ENCODE measurements at regions not wholly inside any gene's neighbourhood (a gene's known extent, or its start where the extent isn't known, plus 50 kb on each side); places are given as distances from the start of the nearest gene placed in this dataset.

DNA sequence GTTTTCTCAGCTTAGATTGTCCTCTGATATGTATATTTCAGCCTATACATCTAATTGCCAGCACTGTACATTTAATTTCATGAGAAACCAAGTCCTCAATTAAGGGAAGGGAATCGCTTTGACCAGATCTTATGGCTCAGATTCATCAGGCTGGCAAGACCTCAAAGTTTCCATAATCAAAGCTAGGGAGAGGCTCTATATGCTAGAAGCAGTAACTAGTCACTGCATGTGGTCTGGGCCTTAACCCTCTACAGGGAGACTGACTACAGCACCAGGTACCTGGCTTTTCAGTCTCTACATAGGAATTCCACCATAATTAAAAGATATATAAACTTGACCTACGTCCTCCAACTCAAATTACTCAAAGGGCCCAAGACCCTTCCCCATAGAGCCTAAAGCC, 97.4 kb upstream of the JAZF1 start:
- TF ChIP-seq, protein P1, sequence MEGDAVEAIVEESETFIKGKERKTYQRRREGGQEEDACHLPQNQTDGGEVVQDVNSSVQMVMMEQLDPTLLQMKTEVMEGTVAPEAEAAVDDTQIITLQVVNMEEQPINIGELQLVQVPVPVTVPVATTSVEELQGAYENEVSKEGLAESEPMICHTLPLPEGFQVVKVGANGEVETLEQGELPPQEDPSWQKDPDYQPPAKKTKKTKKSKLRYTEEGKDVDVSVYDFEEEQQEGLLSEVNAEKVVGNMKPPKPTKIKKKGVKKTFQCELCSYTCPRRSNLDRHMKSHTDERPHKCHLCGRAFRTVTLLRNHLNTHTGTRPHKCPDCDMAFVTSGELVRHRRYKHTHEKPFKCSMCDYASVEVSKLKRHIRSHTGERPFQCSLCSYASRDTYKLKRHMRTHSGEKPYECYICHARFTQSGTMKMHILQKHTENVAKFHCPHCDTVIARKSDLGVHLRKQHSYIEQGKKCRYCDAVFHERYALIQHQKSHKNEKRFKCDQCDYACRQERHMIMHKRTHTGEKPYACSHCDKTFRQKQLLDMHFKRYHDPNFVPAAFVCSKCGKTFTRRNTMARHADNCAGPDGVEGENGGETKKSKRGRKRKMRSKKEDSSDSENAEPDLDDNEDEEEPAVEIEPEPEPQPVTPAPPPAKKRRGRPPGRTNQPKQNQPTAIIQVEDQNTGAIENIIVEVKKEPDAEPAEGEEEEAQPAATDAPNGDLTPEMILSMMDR (IDR thresholded peaks at IDR 0.05; ENCODE audit: poor library complexity): no peak
- TF ChIP-seq EZH2phosphoT487 (IDR thresholded peaks at IDR 0.05; ENCODE audit: low read depth, severe bottlenecking, unreplicated experiment) (no peak), EZH2 (IDR thresholded peaks at IDR 0.05; ENCODE audit: borderline replicate concordance) (no peak)

Measured in hepatocyte (in vitro differentiated cells).